Gastroesophageal sphincter (tissue), 3 donors: ENCODE measurements at regions not wholly inside any gene's neighbourhood (a gene's known extent, or its start where the extent isn't known, plus 50 kb on each side); places are given as distances from the start of the nearest gene placed in this dataset.

Experiments
- EP300 ChIP-seq: sonication (generic); formaldehyde crosslinking; IDR thresholded peaks from one replicate; pipeline ENCODE4 v1.6.1; 2017; ENCODE audit warnings: antibody characterized with exemption, mild to moderate bottlenecking
- POLR2A ChIP-seq, 2 donors: fragments of 450-650 bp; IDR thresholded peaks; one replicate each; pipeline ENCODE4 v1.6.1; 2017; ENCODE audit warnings: antibody characterized with exemption in 2 of 2, mild to moderate bottlenecking in 2 of 2, moderate library complexity in 1 of 2
- POLR2AphosphoS5 ChIP-seq: sonication (generic); formaldehyde crosslinking; IDR thresholded peaks from one replicate; pipeline ENCODE4 v1.6.1; 2017; ENCODE audit warnings: antibody characterized with exemption
- TF ChIP-seq, protein P1 (sequence below), 4 experiments: fragments of 200-600 bp in 2 of 4; fragments of 450-650 bp in 2 of 4; sonication (generic) in 1 of 4; IDR thresholded peaks; one replicate each; pipeline ENCODE4 v1.5.1; 2017 to 2019; ENCODE audit warnings: antibody characterized with exemption in 4 of 4, mild to moderate bottlenecking in 2 of 4, moderate library complexity in 2 of 4

DNA sequence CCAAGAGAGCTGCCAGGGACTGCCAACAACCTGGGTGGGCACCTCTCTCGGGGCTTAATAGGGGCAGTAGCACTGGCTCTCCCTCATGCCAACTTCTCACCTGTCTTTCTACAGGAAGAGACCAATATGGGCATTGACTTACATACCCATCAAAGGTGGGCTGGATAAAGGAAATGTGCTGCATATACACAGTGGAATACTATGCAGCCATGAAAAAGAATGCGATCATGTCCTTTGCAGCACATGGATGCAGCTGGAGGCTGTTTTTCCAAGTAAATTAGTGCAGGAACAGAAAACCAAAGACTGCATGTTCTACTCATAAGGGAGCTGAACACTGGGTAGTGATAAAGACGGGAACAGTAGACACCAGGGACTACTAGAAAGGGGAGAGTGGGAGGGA is 172.5 kb downstream of the URB2 start:
- TF ChIP-seq, protein P1, sequence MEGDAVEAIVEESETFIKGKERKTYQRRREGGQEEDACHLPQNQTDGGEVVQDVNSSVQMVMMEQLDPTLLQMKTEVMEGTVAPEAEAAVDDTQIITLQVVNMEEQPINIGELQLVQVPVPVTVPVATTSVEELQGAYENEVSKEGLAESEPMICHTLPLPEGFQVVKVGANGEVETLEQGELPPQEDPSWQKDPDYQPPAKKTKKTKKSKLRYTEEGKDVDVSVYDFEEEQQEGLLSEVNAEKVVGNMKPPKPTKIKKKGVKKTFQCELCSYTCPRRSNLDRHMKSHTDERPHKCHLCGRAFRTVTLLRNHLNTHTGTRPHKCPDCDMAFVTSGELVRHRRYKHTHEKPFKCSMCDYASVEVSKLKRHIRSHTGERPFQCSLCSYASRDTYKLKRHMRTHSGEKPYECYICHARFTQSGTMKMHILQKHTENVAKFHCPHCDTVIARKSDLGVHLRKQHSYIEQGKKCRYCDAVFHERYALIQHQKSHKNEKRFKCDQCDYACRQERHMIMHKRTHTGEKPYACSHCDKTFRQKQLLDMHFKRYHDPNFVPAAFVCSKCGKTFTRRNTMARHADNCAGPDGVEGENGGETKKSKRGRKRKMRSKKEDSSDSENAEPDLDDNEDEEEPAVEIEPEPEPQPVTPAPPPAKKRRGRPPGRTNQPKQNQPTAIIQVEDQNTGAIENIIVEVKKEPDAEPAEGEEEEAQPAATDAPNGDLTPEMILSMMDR (IDR thresholded peaks at IDR 0.05) = no peak
- TF ChIP-seq POLR2AphosphoS5 = no peak
- no peak for TF ChIP-seq POLR2A (IDR thresholded peaks at IDR 0.05)
- no peak for TF ChIP-seq EP300
